Stimulated activated CD4-positive, alpha-beta T cell treated with anti-CD3 and anti-CD28 coated beads, Interleukin-4, amount 100 ng/mL, for 4 hours (primary cell): ENCODE measurements at regions not wholly inside any gene's neighbourhood (a gene's known extent, or its start where the extent isn't known, plus 50 kb on each side); places are given as distances from the start of the nearest gene placed in this dataset.
"Not testable (repeated sequence)": the region's sequence is repeated elsewhere in the genome, so short reads cannot be mapped to it uniquely, and the experiment has no call there.

Source experiments
- DNase-seq, 2 experiments: peaks; one replicate each; pipeline ENCODE4 v3.0.0-alpha.2; 2020

DNA sequence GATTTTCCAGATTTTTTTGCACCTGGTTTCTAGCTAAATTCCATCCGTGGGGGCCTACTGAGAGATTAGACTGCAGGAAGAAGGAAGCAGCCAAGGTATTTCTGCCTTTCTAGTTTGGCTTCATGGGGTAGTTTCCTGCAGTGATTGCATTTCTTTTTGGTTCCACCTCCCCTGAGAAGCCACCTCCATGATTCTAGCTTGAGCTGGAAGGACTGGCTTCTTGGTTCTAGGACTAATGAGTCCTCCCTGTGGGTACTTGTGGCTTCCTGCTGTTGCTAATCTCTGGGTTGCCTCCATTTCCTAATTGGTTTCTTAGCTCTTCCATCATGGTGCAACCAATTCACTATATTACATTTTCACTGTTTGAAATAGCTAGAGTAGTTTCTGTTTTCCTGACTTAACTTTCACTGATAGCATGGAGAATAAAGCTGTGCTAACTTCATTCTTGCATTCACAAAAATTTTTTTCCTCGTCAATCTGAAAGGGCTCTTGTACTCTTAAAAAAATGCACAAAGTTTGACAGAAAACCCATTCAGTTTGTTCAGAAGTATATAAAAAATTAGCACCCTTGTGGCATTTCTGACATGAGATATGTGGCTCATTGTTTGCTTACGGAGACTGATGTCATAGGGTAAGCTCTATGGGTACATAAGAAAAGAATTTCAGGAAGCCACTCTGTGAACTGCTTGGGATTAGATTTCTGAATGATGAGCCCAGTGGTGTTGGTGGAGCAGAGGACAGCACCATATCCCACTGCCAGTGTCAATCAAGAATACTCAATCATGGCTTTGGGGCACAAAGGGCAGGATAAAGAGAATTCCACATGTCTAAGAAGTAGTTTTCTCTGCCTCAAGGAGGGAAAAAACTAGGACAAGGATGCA lies 242.8 kb upstream of the RBMS1 start:
- DNase-seq: no peak

DNA sequence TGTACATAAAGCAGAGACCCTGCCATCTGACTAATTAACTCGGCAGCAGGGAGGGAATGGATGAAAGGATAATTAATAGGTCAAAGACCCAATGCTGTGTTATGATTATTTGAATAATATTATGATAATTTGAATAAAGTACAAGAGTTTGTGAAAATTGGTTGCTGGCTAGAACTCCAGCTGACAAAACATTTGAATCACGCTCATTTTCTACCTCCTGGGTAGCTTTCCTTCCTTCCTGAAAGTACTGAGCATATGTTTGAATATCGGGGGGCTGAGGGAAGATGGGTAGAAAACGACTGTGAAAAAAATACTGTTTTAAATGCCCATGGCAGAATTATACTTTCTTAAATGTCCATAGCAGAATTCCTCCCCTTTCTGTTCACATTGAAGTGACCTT lies 243.6 kb upstream of the RBMS1 start:
- no peak for DNase-seq

DNA sequence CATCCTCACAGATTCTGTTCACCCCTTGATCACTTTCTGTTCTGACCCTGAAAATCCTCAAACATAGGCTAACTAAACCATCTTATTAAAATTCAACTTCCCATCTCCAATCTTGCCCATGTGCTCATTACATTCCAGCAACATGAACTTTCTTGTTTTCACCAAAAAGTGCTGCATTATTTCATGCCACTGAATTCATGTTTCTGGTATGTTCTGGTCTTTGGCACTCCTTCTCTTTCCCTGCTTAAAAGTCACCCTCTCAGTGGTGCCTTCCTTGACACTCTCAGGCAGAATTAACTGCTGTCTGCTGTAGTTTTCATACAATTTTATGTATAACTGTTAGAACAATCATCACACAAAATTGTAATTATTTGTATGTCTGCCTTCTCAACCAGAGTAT lies 247.7 kb upstream of the RBMS1 start:
- DNase-seq: no peak

DNA sequence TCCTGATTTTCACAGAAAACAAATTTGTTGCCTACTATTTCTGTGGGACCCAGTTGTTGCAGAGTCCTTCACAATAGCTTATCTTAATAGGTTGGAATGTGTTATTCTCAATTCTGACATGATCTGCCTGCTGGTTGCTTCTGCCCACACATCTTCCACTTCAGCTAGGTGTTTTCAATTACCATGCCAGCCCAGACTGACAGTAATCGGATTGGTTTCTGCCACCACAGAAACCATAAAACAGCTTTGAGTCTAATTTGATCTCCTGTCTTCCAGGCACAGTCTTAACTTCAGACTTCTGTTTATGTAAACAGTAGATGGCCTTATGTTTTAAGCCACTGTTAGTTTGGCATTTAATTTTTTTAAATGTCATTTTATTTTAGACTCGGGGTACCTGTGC lies 248.2 kb upstream of the RBMS1 start:
- DNase-seq: no peak

DNA sequence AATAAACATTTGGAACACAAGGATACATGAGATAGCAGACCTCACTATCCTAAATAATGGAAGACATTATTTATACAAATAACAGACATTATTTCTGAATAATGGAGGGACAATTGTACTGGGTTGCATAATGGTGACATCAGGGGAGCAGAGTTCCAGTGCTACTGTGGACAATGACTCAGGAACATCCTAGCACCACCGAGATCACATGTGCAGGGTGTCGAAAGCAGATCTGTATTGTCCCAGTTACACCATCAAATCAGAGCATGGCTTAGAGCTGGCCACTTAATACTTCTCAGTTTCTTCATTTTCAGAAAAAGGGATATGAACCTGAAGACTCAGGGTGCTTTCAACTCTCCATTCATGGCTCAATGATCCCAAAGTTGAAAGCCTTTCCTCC lies 249.1 kb upstream of the RBMS1 start:
- DNase-seq: no peak

DNA sequence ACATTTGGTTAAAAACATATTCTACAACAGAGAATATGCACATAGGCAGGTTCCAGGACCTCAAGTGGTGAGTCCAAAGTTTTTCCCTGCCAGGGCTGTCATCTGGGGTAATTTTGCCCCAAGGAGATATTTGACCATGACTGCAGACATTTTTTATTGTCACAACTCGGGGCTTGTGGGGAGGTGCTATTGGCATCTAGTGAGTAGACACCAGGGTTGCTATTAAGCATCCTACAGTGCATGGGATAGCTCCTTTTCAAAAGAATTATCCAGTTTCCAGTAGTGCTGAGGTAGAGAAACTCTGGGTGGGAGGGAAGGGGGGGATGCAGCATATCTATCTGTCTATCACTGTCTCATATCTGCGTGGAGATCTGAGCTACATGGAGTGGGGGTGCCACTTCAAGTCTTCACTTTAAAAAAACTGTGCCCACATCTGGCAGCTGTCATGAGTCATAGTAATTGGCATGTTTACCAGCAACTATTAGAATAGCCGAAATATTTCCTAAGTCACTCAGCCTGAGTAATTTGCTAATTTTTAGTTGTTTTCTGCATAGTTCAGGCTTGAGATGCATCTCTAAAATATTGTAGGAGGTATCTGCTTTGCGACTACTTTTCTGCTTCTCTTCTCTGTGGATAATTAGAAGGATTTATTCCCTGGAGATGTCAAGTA lies 254.0 kb upstream of the RBMS1 start:
- DNase-seq: no peak

DNA sequence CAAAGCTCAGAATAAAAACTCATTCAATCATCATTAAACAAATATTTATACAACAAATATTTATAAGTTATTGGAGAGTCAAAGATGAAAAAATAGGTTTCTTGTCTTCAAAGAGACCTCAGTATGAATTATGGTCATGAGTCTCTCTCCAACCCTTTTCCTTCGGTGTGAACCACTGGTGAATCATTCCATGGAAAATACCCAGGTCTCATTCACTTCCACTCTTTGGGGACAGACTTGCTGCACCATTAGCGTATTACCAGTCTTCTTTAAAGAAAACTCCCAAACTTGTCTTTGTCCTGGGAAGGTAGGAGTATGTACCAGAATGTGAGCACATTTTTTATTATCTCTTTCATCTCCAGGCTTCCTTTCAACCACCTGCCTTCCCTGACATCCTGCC lies 257.4 kb upstream of the RBMS1 start:
- DNase-seq: no peak

DNA sequence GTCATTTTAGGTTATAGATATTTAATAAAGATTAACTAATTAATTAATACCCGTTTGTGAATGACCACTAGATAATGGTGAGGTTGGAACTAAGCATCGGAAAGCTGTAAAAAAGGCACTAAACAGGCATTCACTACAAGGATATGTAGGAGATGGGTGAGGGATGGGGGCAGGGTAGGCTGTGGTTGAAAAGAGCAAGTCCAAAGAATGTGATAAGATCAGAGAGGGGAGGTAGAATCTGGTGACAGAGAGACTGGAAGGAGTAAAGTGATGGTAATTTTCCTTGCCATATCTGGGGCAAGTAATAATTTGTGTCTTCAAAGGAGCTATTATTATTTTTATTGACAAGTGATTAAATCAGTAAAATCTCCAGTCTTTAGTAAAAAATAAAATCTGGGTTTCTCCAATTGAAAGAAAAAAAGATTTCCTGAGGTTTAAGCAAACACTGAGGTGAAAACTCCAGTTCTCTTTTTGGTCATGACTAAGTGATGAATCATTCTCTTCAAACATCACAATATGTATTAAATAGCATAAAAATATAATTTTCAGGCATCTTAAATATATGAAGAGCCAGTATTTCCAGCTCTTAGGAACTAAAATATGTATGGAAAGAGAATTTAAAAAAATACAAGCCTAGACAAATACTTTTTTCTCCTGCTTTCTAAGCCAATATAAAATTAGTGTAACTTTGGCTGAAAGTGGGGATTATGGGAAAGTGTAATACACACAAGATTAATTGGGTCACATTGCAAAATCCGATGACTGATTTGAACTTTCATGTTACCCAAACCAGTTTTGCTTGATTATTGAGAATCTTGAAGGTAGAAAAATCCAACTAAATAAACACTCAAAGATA lies 259.1 kb upstream of the RBMS1 start:
- no peak for DNase-seq

DNA sequence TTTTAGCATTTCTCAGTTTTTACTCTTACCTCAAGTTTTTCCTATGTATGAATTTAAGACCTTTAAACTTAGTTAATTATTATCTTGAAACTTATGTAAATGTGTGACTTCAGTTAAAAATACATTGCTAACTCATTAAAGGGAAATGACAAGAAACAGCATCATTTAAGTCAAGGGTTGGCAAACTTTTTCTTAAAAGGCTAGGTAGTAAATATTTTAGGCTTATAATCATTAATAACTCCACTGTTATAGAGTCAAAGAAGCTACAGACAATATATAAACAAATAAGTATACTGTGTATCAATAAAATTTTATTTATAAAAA lies 259.7 kb upstream of the RBMS1 start:
- no peak for DNase-seq

DNA sequence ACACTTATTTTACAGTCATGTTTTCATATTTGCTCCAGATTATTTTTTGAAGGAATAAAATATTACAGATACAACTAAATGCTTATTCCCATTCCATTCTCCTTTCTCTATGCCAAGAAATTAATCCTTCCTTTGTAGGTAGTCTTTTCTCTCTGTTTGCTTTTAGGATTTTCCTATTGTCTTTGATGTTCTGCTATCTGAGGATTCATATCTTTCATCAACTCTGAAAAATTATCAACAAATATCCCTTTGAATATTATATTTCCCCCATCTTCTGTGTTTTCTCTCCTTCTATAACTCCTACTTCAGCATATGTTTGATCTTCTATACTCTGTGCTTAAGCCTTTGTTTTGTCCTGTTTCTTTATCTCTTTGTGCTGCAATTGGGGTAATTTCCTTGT lies 260.4 kb upstream of the RBMS1 start:
- DNase-seq: no peak

DNA sequence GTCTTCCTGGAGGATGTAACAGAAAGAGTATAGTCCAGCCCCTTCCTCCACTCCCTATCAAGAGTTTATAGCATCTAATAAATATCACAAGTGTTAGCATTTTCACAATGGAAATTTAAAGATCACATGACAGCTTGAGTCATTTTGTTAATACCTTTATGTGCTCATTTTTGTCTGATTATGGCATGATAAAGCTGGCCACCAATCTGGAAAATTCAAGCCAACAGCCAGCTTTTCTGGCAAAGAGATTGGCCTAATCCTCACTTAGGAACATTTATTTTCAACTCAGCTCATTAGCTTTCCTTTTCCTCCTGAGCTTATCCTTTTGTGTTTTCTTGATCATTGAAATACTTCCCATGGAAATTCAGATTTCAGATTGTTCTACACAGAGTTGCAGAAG lies 262.9 kb upstream of the RBMS1 start:
- DNase-seq: no peak

DNA sequence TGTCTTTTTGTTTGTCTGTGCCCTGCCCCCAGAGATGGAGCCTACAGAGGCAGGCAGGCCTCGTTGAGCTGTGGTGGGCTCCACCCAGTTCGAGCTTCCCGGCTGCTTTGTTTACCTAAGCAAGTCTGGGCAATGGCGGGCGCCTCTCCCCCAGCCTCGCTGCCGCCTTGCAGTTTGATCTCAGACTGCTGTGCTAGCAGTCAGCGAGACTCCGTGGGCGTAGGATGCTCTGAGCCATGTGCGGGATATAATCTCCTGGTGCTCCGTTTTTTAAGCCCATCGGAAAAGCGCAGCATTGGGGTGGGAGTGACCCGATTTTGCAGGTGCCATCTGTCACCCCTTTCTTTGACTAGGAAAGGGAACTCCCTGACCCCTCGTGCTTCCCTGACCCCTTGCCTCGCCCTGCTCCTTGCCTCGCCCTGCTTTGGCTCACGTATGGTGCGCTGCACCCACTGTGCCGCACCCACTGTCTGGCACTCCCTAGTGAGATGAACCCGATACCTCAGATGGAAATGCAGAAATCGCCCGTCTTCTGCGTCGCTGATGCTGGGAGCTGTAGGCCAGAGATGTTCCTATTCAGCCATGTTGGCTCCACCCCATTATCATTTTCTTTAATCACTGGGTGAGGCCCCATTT lies 269.0 kb upstream of the RBMS1 start:
- not testable (repeated sequence) for DNase-seq

DNA sequence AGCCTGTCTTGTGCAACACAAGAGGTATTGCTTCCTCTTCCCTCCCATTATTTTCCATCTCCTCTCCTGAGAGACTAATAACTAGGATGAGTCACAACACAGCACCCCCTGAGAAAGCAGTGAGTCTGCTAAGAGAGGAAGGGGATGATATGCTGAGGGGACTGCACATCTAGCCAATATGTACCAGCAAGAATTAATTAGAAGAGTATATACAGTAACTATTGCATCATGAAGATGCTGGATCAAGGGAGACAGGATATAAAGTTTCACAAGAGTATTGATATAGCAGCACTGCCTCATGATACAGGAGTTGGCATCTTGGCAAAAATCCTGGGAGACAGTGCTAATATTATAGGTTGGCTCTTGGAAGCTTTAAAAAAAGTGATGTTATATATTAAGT lies 289.9 kb upstream of the RBMS1 start:
- no peak for DNase-seq

DNA sequence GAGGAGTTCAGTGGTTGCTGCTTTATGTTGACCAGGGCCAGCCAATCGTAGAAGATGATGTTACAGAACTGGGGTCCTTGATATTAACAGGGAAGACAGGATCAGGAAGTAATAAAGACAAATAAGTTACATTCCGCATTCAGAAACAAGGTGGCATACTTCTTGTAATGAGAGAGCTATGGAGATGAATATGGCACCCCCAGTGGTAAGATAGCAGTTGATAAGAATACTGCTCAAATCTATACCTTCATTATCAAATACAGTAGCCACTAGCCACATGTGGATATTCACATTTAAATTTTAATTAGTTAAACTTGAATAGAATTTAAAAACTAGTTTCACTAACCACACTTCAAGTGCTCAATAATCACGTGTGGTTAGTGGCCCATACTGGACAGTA lies 290.4 kb upstream of the RBMS1 start:
- DNase-seq: no peak

DNA sequence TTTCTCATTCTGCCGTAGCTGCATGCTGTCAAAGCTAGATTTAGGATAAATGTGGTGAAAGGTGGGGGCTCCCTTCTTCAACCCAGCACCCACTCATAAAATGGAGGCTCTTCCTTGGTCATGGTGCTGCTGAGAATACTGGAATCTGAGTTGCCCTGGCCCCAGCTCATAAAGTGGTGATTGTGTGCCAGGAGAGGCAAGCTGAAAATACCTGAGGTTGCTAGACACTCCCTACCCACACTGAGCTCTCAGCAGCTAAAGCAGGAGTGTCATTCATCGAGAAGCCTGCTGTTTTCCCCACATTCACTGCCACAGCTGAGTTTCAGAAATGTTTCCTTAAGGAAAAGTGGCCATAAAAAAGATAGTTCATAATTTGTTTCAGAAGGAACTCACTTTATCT lies 297.1 kb upstream of the RBMS1 start:
- no peak for DNase-seq

DNA sequence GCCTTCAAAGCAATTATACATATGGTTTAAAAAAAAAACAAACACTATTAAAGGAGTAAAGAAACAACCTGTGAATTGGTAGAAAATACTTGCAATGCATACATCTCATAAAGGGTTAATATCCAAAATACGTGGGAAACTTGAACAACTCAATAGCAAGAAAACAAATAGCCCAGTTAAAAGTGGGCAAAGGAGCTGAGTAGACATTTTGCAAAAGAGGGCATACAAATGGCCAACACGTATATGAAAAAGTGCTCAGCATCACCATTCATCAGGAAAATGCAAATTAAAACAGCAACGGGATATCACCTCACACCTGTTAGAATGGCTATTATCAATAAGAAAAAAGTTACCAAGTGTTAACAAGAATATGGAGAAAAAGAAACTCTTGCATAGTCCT lies 298.3 kb upstream of the RBMS1 start:
- no peak for DNase-seq

DNA sequence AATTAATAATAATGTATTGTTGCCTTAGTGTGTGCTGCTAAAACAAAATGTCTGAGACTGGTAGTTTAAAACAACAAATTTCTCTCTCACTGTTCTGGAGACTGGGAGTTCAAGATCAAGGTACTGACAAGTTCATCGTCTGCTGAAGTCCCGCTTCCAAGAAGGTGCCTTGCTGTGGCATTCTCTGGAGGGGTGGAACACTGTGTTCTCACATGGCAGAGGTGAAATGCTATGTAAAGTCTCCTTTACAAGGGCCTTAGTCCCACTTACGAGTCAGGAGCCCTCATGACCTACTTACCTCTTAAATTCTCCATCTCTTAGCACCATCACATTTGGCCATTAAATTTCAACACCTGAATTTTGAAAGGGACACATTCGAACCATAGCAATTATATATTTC lies 299.2 kb upstream of the RBMS1 start:
- DNase-seq: no peak

DNA sequence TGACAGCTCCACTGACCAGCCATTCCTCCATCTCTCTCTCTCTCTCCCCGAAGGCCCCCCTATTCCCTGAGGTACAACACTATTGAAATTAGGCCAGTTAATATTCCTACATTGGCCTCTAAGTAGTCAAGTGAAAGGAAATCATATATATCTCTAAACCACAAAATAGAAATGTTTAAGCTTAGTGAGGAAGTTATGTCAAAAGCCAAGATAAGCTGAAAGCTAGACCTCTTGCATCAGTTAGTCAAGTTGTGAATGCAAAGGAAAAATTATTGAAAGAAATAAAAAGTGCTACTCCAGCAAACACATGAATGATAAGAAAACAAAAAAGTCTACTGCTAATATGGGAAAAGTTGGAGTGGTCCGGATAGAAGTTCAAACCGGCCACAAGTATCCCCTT lies 301.3 kb upstream of the RBMS1 start:
- DNase-seq: no peak

DNA sequence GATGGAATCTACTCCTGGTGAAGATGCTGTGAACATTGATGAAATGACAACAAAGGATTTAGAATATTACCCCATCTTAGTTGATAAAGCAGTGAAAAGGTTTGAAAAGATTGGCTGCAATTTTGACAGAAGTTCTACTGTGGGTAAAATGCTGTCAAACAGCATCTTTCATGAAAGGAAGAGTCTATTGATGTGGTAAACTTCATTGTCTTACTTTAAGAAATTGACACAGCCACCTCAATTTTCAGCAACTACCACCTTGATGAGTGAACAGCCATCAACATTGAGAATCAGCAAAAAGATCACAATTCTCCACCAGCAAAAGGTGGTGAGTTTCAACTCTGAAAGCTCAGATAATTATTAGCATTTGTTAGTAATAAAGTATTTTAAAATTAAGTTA lies 310.3 kb upstream of the RBMS1 start:
- DNase-seq: no peak

DNA sequence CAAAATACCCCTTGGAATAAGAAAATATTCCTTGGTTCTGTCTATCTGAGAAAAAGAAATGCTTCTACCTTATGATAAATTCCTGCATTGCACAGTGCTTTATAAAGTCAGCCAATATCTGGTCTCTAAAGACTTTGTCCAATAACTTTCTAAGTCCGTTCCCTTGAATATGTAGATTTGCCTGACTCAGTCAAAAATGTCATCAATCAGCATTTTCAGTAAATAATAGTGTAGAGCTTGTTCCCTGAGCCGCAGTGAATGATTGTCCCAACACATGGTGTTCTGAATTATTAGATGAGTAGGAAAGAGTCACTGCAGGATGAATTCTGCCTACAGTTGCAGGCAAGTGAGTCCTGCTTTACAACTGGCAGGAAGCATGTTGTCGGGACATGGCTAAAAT lies 316.8 kb upstream of the RBMS1 start:
- DNase-seq: no peak

DNA sequence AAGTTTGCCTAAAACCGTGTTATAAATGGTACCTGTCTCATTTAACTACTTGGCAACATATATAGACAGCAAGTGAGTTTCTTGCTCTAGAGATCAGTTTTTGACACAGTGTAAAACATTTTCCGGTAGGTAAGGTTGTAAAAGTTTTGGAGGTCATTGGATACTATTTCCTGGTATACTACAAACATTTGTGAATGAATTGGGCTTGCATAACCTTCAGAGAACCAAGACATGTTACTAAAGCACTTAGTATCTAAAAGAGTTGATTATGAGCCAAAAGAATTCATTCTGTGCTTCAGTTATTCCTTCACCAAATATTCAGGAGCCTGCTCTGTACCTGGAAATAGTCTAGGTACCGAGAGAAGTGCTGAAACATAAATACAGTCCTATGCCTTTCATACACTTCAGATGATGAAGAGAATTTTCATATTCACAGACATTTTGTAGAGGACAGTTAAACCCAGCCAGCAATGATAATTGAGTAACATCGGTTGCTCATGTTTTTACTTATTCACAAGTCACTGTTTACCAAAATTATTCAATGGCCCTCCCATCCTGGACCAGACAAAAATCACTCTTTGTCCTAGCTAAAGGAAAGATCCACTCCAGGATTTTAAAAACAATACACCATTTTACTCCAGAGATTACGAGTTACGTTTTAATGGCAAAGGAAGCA lies 319.4 kb upstream of the RBMS1 start:
- DNase-seq: no peak

DNA sequence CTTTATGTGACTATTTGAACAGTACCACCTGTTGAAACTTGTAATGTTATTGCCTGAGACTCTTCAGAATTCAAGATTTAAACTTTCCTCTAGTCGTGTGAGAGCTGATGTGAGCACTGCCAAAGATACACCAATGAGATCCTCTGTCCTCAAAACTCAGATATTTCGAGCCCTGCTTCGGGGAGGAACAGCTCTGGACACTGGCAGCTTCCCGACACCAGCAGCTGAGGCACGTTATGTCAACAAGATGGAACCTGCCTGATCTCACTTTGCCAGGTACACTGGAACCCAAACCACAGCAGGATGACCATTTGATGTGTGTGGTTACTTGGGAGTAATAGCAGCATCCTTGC lies 319.9 kb upstream of the RBMS1 start:
- no peak for DNase-seq

DNA sequence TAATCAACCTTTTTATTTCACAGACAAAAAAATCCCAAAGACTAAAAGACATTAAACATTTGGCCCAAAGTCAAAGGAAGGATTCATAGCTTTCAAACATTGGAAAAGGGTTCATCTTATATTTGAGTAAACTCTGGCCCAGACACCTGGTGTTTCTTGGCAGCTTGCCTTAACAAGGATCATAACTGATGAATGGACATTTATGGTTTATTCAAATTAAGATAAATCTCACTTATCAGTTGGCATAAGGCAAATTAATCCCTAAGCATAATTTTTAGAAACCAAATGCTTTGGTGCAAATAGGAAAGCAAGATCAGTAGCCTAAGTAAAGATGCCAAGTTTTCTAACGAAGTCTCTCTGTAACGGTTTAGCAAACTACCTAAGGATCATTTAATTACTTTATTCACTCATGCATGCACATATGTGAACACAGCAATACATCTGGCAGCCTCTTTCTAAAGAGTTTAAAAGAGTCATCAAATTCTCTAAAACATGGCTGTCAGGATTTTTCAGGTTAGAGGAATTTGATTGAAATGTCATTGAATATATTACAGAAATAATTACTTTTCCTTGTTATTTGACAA lies 323.4 kb upstream of the RBMS1 start:
- DNase-seq: no peak
